ENCODE measurements at regions not wholly inside any gene's neighbourhood (a gene's known extent, or its start where the extent isn't known, plus 50 kb on each side); places are given as distances from the start of the nearest gene placed in this dataset.

- Histone ChIP-seq H3K4ac (ENCODE audit: low read depth, low read length) (no peak overlapping the region), H3K23ac (ENCODE audit: low read depth, low read length) (no peak overlapping the region), H3K4me3 (ENCODE audit: insufficient read depth, low read depth, low read length) (no peak overlapping the region), H3K4me1 (ENCODE audit: control insufficient read depth, insufficient read depth, low read length) (no peaks in the 10 kb centered on the region), H3K56ac (ENCODE audit: extremely low read depth, insufficient read depth, low read length) (no peak overlapping the region), H3K9me3 (ENCODE audit: control insufficient read depth, insufficient read depth, low read length) (peaks cover 33% of the 10 kb centered on the region), H2BK5ac (ENCODE audit: low read depth, low read length, poor library complexity, severe bottlenecking) (no peak overlapping the region), H3K14ac (replicated peaks; ENCODE audit: low read depth, low read length) (no peak overlapping the region), H3K27ac (ENCODE audit: insufficient read depth, low read length) (no peak overlapping the region), H2BK120ac (ENCODE audit: low read depth, low read length) (no peak overlapping the region), H3K18ac (ENCODE audit: low read depth, low read length) (no peak overlapping the region), H2BK20ac (ENCODE audit: low read depth, low read length) (no peak overlapping the region), H2AFZ (replicated peaks; ENCODE audit: low read length, poor library complexity) (no peak overlapping the region), H2BK15ac (ENCODE audit: low read depth, low read length) (no peak overlapping the region), H3K9me1 (ENCODE audit: insufficient read depth, low read length) (no peaks in the 10 kb centered on the region), H4K91ac (ENCODE audit: insufficient read depth, low read depth, low read length) (no peak overlapping the region), H3K4me2 (ENCODE audit: low read depth, low read length) (no peak overlapping the region), H2AK5ac (ENCODE audit: low read depth, low read length) (no peak overlapping the region), H3K27me3 (ENCODE audit: control insufficient read depth, insufficient read depth, low read length) (no peaks in the 10 kb centered on the region), H3K36me3 (ENCODE audit: control insufficient read depth, insufficient read depth, low read length) (no peaks in the 10 kb centered on the region), H3K9ac (ENCODE audit: low read depth, low read length) (no peak overlapping the region), H4K20me1 (ENCODE audit: insufficient read depth, low read length) (no peaks in the 10 kb centered on the region), H4K5ac (ENCODE audit: low read depth, low read length) (no peak overlapping the region), H2AK9ac (replicated peaks; ENCODE audit: low read depth, low read length, poor library complexity) (no peak overlapping the region), H4K8ac (ENCODE audit: low read depth in 2 of 2, low read length in 2 of 2) (no peak overlapping the region), H3K79me1 (ENCODE audit: low read depth in 1 of 2, low read length in 2 of 2) (no peaks in the 10 kb centered on the region)
- ATAC-seq (ENCODE audit: low read depth) (no peak), DNase-seq (no peak)
- in situ Hi-C loops (cut with MboI; ENCODE audit: low sequenced_read_pairs), result no loop called here
- TF ChIP-seq CEBPB (IDR thresholded peaks at IDR 0.05; ENCODE audit: low read depth, low read length) (no peak), CTCF (conservative IDR thresholded peaks at IDR 0.05; ENCODE audit: low read depth, low read length) (no peak), BHLHE40 (IDR thresholded peaks at IDR 0.05; ENCODE audit: low read depth, low read length) (no peak)
- dilution Hi-C loops (cut with HindIII; ENCODE audit: low sequenced_read_pairs, unreplicated experiment), result no loop called here
- WGBS, 2 experiments (ENCODE audit: extremely low coverage in 2 of 2, insufficient read length in 1 of 2), result 57% methylated on average over 14 of the region's 18 CpGs; no CpG with 5 or more reads in 1 of the 2 experiments
- ChIA-PET POLR2A (ENCODE audit: unreplicated experiment) (no interaction called here), CTCF (no interaction called here)
- intact Hi-C loops (cut with micrococcal nuclease), result no loop called here
- BruUV-seq (replicated peaks), result no TSS peak
Measured at GRCh38 chr22:49662681-49663080, 165.0 kb downstream of the BRD1 start.

Measured in IMR-90 (cell line).